ENCODE measurements at regions not wholly inside any gene's neighbourhood (a gene's known extent, or its start where the extent isn't known, plus 50 kb on each side); places are given as distances from the start of the nearest gene placed in this dataset.

DNA sequence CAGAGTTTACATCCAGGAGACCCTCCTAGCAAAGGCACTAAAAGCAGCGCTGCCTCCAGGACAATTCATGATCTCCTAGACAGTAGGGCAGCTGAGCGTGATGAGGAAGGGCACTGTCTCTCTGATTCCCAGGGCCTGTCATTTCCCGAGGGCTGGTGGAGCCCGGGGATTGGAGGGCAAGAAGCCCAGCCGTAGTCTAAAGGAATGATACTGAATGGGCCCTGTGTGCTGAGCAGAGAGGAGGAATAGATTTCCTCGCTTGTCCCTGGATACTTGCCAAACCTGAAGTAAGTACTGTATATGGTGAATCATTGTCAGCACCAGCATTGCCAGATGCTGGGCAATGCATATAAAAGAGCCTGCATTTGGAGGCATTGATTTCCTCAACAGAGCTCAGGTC lies 88.0 kb upstream of the SLITRK2 start:
- TF ChIP-seq ZNF408 (CRISPR knock-in tag; IDR thresholded peaks at IDR 0.05; ENCODE audit: low read depth) (no peak), SIN3B (IDR thresholded peaks at IDR 0.05; ENCODE audit: low read depth) (no peak), EGR1 (conservative IDR thresholded peaks at IDR 0.05) (no peak), TSC22D4 (tag; IDR thresholded peaks at IDR 0.05) (no peak), SMAD3 (CRISPR knock-in tag; conservative IDR thresholded peaks at IDR 0.05) (no peak), YY1 (IDR thresholded peaks at IDR 0.05; ENCODE audit: borderline replicate concordance in 1 of 3, control insufficient read depth in 1 of 3, extremely low read depth in 1 of 3, insufficient read depth in 3 of 3, insufficient read length in 1 of 3, insufficient replicate concordance in 2 of 3, low read depth in 1 of 3, low read length in 2 of 3) (no peak), ZNF12 (CRISPR knock-in tag; IDR thresholded peaks at IDR 0.05) (no peak), POLR2AphosphoS5 (IDR thresholded peaks at IDR 0.05; ENCODE audit: control insufficient read depth, insufficient read depth, low read depth, low read length) (no peak), NBN (IDR thresholded peaks at IDR 0.05; ENCODE audit: low read depth) (no peak), HDAC1 (IDR thresholded peaks at IDR 0.05) (no peak), FOXJ2 (tag; IDR thresholded peaks at IDR 0.05) (no peak), C11orf30 (IDR thresholded peaks at IDR 0.05; ENCODE audit: low read depth) (no peak)
- TF ChIP-seq, protein P1, sequence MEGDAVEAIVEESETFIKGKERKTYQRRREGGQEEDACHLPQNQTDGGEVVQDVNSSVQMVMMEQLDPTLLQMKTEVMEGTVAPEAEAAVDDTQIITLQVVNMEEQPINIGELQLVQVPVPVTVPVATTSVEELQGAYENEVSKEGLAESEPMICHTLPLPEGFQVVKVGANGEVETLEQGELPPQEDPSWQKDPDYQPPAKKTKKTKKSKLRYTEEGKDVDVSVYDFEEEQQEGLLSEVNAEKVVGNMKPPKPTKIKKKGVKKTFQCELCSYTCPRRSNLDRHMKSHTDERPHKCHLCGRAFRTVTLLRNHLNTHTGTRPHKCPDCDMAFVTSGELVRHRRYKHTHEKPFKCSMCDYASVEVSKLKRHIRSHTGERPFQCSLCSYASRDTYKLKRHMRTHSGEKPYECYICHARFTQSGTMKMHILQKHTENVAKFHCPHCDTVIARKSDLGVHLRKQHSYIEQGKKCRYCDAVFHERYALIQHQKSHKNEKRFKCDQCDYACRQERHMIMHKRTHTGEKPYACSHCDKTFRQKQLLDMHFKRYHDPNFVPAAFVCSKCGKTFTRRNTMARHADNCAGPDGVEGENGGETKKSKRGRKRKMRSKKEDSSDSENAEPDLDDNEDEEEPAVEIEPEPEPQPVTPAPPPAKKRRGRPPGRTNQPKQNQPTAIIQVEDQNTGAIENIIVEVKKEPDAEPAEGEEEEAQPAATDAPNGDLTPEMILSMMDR (IDR thresholded peaks at IDR 0.05 in 2 of 3, conservative IDR thresholded peaks at IDR 0.05 in 1 of 3; ENCODE audit: insufficient read depth in 2 of 3, low read depth in 1 of 3, low read length in 3 of 3): no peak
- TF ChIP-seq, protein P2, sequence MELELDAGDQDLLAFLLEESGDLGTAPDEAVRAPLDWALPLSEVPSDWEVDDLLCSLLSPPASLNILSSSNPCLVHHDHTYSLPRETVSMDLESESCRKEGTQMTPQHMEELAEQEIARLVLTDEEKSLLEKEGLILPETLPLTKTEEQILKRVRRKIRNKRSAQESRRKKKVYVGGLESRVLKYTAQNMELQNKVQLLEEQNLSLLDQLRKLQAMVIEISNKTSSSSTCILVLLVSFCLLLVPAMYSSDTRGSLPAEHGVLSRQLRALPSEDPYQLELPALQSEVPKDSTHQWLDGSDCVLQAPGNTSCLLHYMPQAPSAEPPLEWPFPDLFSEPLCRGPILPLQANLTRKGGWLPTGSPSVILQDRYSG (tag; conservative IDR thresholded peaks at IDR 0.05; ENCODE audit: low read depth): no peak
